ENCODE measurements at regions not wholly inside any gene's neighbourhood (a gene's known extent, or its start where the extent isn't known, plus 50 kb on each side); places are given as distances from the start of the nearest gene placed in this dataset.

- no peak for DNase-seq
Measured at GRCh38 chr5:67286006-67286405, 89.4 kb upstream of the CD180 start.

DNA sequence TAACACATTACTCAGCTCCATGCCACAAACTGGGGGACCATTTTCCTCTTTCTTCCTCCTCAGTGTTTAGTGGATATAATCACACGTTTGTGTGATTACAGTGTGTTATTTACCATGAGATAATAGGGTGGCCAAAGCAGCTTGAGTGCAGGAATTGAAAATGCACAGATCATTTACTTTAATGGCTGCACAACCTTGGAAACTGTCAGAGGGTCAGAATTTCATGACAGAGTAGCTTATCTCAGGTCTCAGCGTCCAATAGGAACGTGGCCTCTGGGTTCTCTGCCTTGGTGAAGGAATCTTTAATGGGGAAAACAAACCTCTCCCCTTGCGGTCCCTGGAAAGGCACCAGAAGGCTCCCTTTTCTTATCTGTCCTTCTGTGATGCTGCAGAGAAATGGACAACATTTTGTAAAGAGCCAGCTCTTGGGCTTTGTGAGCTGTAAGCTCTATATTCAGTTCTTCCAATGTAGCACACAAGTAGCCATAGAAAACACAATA lies 87.4 kb upstream of the CD180 start:
- DNase-seq, result no peak

GRCh38 chr5:67283275-67283987 lies 86.8 kb upstream of the CD180 start:
- no peak for DNase-seq

DNA sequence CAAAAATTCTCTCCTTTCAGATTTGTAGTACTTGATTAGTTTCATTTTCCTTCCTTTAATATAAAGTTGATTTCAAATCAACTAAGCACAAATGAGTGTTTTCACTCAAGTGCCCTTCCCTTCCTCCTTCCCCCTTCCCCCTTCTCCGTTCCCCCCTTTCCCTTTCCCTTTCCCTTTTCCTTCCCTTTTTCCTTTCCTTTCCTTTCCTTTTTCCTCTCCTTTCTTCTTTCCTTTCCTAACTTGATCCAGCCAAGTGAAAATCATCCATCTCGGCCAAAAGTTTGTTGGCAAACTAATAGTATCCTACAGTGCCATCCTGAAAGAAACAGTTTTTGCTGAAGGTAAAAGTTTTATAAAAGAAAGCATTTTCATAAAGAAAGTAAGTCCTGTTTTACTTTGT lies 85.3 kb upstream of the CD180 start:
- DNase-seq, result no peak

DNA sequence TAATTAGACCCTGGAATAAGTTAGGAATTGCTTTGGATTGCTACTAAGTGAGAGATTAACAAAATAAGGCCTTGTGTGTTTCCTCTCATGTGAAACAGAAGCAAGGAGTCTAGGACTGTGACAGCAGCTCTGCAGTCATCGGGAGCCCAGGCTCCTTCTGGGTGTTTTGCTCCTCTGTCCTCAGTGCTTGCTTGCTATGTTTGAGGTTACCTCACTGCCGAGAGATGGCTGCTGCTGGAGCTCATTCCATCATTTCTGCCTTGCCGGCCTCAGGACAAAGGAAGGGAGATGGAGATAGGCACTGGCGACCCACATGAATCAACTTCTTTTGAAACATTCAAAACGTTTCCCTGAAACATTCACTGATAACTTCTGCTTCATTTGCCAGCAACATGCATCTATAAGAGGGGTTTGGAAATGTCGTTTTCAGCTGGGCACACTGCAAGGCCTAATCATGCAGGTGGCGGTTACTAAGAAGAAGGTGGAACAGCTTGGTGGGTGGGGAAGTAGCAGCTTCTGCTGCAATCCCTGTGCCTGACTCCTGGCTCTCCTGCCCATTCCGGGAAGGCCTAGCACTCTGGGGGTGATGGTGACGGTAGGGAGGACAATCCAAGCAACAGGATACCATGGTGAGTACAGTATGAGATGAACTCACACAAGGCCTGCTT lies 77.2 kb upstream of the CD180 start:
- no peak for DNase-seq

- no peak for DNase-seq
Measured at GRCh38 chr5:67272453-67273130, 76.0 kb upstream of the CD180 start.

- no peak for DNase-seq
Measured at GRCh38 chr5:67268231-67269021, 71.8 kb upstream of the CD180 start.

DNA sequence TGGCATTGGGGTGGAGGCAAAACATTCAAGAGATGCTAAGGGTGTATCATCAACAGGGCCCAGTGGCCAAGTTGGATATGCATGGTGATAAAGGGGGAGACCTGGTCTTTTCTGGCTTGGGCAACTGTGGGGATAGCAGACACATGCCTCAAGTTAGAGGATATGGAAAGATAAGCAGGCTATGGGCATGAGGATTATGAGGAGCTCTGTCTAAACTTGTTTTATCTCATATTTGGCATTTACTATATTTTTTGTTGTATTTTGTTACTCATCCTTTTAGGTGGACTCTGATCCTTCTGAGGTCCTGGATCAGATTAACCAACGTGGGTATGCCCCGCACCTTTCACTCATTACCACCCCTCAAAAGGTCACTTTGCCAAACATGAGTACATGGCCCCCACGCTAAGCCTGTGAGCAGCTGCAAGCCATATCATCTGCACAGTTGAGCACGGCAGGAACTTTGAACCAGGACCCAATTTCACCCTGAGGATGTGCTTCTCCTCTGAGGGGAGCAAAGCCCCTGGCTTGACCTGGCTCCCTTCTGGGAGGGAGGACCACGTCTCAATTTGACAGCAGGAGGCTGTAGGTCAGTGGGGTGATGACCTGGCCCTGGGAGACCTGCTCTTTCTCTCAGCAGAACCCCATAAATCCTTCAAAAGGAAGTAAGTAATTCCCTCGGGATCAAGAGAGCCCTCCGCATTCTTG lies 71.1 kb upstream of the CD180 start:
- no peak for DNase-seq

DNA sequence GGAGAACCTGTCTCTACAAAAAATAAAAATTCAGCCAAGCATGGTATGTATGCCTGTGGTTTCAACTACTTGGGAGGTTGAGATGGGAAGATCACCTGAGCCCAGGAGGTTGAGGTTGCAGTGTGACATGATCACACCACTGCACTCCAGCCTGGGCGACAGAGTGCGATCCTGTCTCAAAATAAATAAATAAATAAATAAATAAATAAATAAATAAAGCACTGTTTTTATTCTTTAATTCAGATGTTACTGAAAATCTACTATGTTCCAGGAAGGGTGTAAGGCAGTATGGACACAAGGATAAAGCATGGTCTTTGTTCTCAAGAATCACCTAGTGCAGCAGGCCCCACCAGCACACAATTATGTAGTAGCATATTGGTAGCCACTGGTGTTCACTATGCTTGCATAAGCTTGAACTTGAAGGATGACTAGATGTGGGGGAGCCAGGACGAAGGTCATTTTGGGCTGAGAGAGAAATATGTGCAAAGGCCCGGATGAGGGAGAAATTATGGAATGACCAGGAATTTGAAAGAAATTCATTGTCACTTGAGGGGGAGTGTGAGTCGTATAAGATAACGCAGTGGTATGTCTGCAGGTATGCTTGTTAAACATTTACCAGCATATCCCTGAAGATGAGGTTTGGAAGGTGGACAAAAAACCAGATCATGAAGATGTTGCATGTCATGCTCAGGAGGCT lies 70.2 kb upstream of the CD180 start:
- DNase-seq, result no peak

GRCh38 chr5:67265951-67266350 lies 69.4 kb upstream of the CD180 start:
- DNase-seq, result no peak

DNA sequence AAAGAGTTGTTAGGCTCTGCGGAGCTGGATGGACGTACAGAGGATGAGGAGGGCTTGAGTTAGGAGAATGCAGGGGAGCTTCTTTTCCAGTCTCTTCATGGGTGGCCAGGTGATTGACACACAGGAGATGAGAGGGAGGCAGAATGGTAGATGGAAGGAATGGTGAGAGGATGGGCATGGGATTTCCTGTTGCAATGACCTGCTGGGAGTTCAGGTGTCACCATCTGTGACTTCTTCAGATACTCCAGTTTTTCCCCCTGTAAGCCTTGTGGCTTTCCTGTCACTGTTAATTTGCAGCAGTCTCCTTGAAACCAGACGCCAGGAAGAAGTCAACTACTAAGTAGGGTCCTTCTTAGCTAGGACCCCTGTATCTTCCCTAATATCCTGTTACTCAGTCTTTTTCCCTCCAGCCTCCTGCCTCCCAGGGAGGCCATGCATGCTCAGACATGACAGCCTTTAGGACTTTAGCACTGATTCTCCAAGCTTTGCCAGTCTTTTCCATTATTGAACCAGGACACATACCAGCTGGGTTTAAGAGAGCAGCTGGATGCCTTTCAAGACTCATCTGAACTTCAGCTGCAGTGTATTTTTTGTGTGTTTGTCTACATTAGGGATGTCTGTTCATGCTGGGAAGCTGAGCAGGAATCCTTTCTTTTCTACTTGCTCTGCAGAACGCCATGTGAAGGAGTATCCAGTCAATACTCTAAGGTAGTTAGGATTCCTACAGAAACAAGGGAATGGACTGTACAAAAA lies 67.2 kb upstream of the CD180 start:
- DNase-seq, result no peak

DNA sequence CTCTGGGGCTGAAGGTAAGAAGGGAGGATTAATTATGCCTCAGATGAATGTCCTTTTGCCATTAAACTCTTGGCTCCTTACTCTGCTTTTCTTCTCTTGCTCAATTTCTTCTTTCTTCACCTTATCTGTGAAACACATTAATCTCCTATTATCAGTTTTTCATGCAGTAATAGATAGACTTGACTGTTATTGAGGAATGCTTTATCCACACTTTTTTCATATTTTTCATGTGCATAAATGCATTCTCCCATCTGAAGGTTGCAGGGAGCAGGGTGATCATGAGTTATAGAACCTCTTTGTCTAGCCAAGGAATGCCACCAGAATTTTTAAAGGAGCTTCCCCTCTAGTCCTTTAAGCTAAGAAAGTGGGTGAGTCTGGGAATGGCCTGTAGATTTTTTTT lies 66.4 kb upstream of the CD180 start:
- DNase-seq, result no peak

- DNase-seq, result no peak
Measured at GRCh38 chr5:67262206-67262605, 65.6 kb upstream of the CD180 start.

DNA sequence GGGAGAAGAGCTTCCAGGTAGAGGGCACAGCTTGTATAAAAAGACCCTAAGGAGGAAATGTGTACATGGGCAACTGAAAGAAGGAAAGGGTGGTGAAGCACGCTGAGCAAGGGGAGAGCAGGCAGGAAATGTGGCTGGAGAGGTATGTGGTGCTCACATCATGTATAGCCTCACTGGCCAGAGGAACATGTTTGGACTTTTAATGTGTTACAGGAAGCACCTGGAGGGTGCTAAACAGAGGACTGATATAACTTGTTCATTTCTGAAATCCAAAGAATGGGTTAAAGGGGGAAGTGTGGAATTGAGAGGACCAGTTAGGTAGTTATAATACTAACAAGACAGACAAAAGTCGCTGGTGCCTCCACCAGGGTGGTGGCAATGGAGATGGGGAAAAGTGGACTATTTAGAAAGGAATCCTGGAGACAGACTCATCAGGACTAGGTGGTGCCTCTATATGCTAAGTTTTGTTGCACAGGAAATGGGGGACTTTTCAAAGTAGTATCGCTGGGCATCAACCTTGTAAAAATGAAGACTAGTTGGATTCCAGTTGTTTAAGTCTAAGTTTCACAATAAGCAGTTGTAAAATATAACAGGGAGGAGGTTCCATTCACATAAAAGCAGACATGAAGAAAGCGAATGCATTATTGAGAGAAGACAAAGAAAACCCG lies 63.1 kb upstream of the CD180 start:
- no peak for DNase-seq

- no peak for DNase-seq
Measured at GRCh38 chr5:67257500-67257899, 60.9 kb upstream of the CD180 start.

- no peak for DNase-seq
Measured at GRCh38 chr5:67257077-67257476, 60.5 kb upstream of the CD180 start.

DNA sequence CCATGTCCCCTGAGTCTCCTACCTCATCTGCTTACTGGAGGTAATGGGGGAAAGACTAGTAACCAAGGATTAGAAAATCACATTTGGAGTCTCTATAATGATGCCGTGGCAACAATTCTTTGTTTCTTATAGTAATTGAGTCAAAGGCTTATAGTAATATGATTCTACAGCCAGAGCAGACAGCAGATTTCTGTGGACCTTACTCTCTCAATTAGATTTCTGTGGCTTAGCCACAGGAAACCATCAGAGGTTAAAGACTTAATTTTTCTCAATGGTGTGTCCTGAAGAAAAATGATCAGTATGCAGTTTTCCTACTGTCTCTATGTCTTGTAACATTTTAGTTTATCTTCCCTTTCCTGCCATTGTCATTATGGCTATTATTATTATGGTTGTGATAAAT lies 59.3 kb upstream of the CD180 start:
- DNase-seq, result no peak

GRCh38 chr5:67253911-67254310 lies 57.3 kb upstream of the CD180 start:
- no peak for DNase-seq

GRCh38 chr5:67249590-67249895 lies 52.9 kb upstream of the CD180 start:
- no peak for DNase-seq

- no peak for DNase-seq
Measured at GRCh38 chr5:67248703-67249589, 52.3 kb upstream of the CD180 start.
